GM12892 (cell line): ENCODE measurements at regions not wholly inside any gene's neighbourhood (a gene's known extent, or its start where the extent isn't known, plus 50 kb on each side); places are given as distances from the start of the nearest gene placed in this dataset.

Experiments
- DNase-seq: peaks from one replicate; pipeline ENCODE4 v3.0.0; 2011; ENCODE audit not compliant: insufficient read length
- FAIRE-seq: peaks from 2 replicates; lab custom pipeline; 2011; peaks lifted over from hg19 to GRCh38; lab: Jason Lieb, UNC
- POLR2A ChIP-seq: IDR thresholded peaks from 2 replicates; pipeline ENCODE4 v1.6.1; 2011; ENCODE audit warnings: low read depth, low read length, control low read depth
- POLR2AphosphoS5 ChIP-seq: IDR thresholded peaks from 2 replicates; pipeline ENCODE4 v1.6.1; 2011; ENCODE audit warnings: low read depth, low read length, control low read depth
- TAF1 ChIP-seq: IDR thresholded peaks from 2 replicates; pipeline ENCODE4 v1.6.1; 2011; ENCODE audit warnings: low read depth, mild to moderate bottlenecking, control low read depth, low read length, borderline replicate concordance

GRCh38 chr18:37636831-37637477 is 71.4 kb upstream of the CELF4 start:
- FAIRE-seq = no peak
- DNase-seq = no peak
- TF ChIP-seq TAF1 (no peak), POLR2AphosphoS5 (no peak), POLR2A (no peak)

GRCh38 chr18:37634516-37634915 is 68.9 kb upstream of the CELF4 start:
- TF ChIP-seq POLR2AphosphoS5 = no peak
- no peak for TF ChIP-seq POLR2A
- TF ChIP-seq TAF1 = no peak
- no peak for FAIRE-seq
- DNase-seq = no peak

GRCh38 chr18:37631422-37631821 is 65.8 kb upstream of the CELF4 start:
- FAIRE-seq = no peak
- TF ChIP-seq TAF1 (no peak), POLR2AphosphoS5 (no peak), POLR2A (no peak)

GRCh38 chr18:37630334-37630733 is 64.7 kb upstream of the CELF4 start:
- DNase-seq (no peak), FAIRE-seq (no peak)
- TF ChIP-seq POLR2AphosphoS5 (no peak), TAF1 (no peak), POLR2A (no peak)

More at GRCh38 chr18:37631422-37631821, 65.8 kb upstream of the CELF4 start:
- no peak for DNase-seq

GRCh38 chr18:37628470-37629220 is 63.0 kb upstream of the CELF4 start:
- TF ChIP-seq POLR2A = no peak
- no peak for TF ChIP-seq TAF1
- TF ChIP-seq POLR2AphosphoS5 = no peak
- DNase-seq (no peak), FAIRE-seq (no peak)

- no peak for TF ChIP-seq POLR2AphosphoS5
- no peak for TF ChIP-seq TAF1
- TF ChIP-seq POLR2A = no peak
- DNase-seq (no peak), FAIRE-seq (no peak)
Observed at GRCh38 chr18:37624318-37624717, 58.7 kb upstream of the CELF4 start.

GRCh38 chr18:37619964-37620363 is 54.4 kb upstream of the CELF4 start:
- TF ChIP-seq POLR2A = no peak
- TF ChIP-seq POLR2AphosphoS5 = no peak
- no peak for TF ChIP-seq TAF1
- FAIRE-seq (no peak), DNase-seq (no peak)

- TF ChIP-seq TAF1 = no peak
- no peak for TF ChIP-seq POLR2AphosphoS5
- no peak for TF ChIP-seq POLR2A
- DNase-seq (no peak), FAIRE-seq (no peak)
Observed at GRCh38 chr18:37617623-37618022, 52.0 kb upstream of the CELF4 start.
